Osteocyte (in vitro differentiated cells): ENCODE measurements at regions not wholly inside any gene's neighbourhood (a gene's known extent, or its start where the extent isn't known, plus 50 kb on each side); places are given as distances from the start of the nearest gene placed in this dataset.

ENCODE experiments used
- DNase-seq: peaks from one replicate; pipeline ENCODE4 v3.0.0; 2021; ENCODE audit warnings: mixed read lengths; ENCODE audit not compliant: unreplicated experiment; ENCODE audit errors: extremely low spot score
- H3K27ac Mint-ChIP-seq: one replicate; pipeline ENCODE4 v1.8.0; 2021; ENCODE audit warnings: mild to moderate bottlenecking, mixed read lengths; ENCODE audit not compliant: unreplicated experiment
- H3K27me3 Mint-ChIP-seq: one replicate; pipeline ENCODE4 v1.8.0; 2021; ENCODE audit warnings: mixed read lengths; ENCODE audit not compliant: unreplicated experiment
- H3K36me3 Mint-ChIP-seq: one replicate; pipeline ENCODE4 v1.8.0; 2021; ENCODE audit warnings: mixed read lengths; ENCODE audit not compliant: unreplicated experiment
- H3K4me1 Mint-ChIP-seq: one replicate; pipeline ENCODE4 v1.8.0; 2021; ENCODE audit warnings: mixed read lengths; ENCODE audit not compliant: unreplicated experiment
- H3K4me3 Mint-ChIP-seq: one replicate; pipeline ENCODE4 v1.8.0; 2021; ENCODE audit warnings: mild to moderate bottlenecking, moderate library complexity, mixed read lengths; ENCODE audit not compliant: unreplicated experiment
- H3K9me3 Mint-ChIP-seq: one replicate; pipeline ENCODE4 v1.8.0; 2021; ENCODE audit warnings: mixed read lengths; ENCODE audit not compliant: unreplicated experiment
- TF ChIP-seq, protein P1 (sequence below): fragments of 200-600 bp; sonication (generic); IDR thresholded peaks from 2 replicates; pipeline ENCODE4 v1.5.0; 2021; ENCODE audit warnings: antibody characterized with exemption, mild to moderate bottlenecking, moderate library complexity

DNA sequence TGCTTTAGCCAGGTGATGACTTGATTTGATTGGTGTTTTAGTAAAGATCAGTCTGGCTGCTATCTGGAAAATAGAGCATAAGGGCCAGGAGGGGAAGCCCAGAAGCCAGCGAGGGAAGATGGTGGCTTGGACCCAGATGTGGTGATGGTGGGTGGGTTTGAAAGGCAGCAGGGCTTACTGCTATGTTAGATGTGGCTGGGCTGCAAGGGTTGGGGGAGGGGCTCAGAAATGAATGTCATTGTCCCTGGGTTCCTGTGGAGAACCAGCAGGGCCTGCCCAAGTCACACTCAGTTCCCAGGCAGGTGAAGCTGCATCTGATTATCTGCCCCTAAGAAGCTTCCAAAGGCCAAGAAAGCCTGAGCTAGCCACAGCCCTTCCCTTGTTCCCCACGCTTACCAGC lies 71.7 kb upstream of the BRD7 start:
- Mint-ChIP-seq H3K27ac (no peak overlapping the region), H3K36me3 (no peaks in the 10 kb centered on the region), H3K9me3 (peaks cover 16% of the 10 kb centered on the region), H3K4me3 (no peak overlapping the region), H3K4me1 (no peaks in the 10 kb centered on the region), H3K27me3 (peaks cover 18% of the 10 kb centered on the region)
- peak; percentile 65 for DNase-seq
- TF ChIP-seq, protein P1, sequence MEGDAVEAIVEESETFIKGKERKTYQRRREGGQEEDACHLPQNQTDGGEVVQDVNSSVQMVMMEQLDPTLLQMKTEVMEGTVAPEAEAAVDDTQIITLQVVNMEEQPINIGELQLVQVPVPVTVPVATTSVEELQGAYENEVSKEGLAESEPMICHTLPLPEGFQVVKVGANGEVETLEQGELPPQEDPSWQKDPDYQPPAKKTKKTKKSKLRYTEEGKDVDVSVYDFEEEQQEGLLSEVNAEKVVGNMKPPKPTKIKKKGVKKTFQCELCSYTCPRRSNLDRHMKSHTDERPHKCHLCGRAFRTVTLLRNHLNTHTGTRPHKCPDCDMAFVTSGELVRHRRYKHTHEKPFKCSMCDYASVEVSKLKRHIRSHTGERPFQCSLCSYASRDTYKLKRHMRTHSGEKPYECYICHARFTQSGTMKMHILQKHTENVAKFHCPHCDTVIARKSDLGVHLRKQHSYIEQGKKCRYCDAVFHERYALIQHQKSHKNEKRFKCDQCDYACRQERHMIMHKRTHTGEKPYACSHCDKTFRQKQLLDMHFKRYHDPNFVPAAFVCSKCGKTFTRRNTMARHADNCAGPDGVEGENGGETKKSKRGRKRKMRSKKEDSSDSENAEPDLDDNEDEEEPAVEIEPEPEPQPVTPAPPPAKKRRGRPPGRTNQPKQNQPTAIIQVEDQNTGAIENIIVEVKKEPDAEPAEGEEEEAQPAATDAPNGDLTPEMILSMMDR = no peak

GRCh38 chr16:50437769-50438437 lies 69.1 kb upstream of the BRD7 start:
- Mint-ChIP-seq H3K36me3 (no peaks in the 10 kb centered on the region), H3K9me3 (peaks cover 16% of the 10 kb centered on the region), H3K4me1 (no peaks in the 10 kb centered on the region), H3K4me3 (no peak overlapping the region), H3K27ac (no peak overlapping the region), H3K27me3 (peaks cover 6% of the 10 kb centered on the region)
- TF ChIP-seq, protein P1 = no peak
- peak; percentile 73 for DNase-seq

- Mint-ChIP-seq H3K9me3 (peaks cover 16% of the 10 kb centered on the region), H3K4me3 (no peak overlapping the region), H3K36me3 (no peaks in the 10 kb centered on the region), H3K27ac (no peak overlapping the region), H3K27me3 (peaks cover 6% of the 10 kb centered on the region), H3K4me1 (no peaks in the 10 kb centered on the region)
- peak; percentile 48 for DNase-seq
- TF ChIP-seq, protein P1 = no peak
These were observed 67.5 kb upstream of the BRD7 start for GRCh38 chr16:50436271-50436670.

DNA sequence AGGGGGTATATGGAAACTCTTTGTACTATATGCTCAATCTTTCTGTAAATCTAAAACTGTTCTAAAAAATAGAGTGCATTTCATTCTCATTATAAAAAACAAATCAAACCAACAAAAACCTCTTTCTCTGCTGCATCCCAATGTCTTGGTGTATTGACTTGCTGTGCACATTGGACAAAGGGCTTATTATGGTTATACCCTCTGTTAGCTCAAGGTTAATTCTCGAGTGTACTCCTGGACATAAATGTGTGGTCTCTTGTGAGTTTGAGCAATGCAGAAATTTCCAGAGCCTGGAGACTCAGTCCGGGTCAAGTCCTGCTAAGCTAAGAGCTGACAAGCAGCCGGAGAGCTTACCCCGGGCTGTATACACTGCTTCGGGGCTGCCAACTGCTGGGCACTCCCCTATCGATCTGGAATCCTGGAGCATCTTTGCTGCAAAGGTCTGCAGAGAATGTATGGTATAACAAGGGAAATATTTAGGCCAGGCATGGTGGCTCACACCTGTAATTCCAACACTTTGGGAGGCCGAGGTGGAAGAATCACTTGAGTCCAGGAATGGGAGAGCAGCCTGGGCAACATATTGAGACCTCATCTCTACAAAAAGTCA lies 66.2 kb upstream of the BRD7 start:
- H3K4me1 Mint-ChIP-seq = no peaks in the 10 kb centered on the region
- H3K4me3 Mint-ChIP-seq = no peak overlapping the region
- H3K9me3 Mint-ChIP-seq = peaks cover 11% of the 10 kb centered on the region
- TF ChIP-seq, protein P1 = no peak
- H3K27ac Mint-ChIP-seq = no peak overlapping the region
- H3K36me3 Mint-ChIP-seq = no peaks in the 10 kb centered on the region
- peaks cover 6% of the 10 kb centered on the region for H3K27me3 Mint-ChIP-seq
- DNase-seq = peak; percentile 63

DNA sequence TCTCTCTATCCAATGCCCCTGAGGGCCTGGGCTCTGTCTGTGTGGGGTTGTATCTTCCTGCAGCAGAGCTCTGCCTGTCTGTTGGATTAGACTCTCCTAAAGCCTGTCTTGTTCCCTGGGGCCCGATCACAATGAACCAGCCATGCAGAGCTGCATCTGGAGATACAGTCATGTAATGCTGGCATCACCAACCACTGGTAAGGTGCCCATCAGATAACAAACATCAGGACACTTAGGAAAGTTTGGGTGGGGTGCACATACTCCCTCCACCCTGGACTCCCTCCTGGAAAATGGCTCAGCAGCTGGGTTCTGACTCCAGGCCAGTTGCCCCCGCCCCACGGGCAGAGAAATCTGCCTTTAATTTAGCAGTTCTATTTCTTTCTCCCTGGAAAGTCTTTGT lies 61.3 kb upstream of the BRD7 start:
- no peaks in the 10 kb centered on the region for H3K36me3 Mint-ChIP-seq
- H3K4me1 Mint-ChIP-seq = no peaks in the 10 kb centered on the region
- no peak overlapping the region for H3K27ac Mint-ChIP-seq
- H3K4me3 Mint-ChIP-seq = no peak overlapping the region
- H3K9me3 Mint-ChIP-seq = no peaks in the 10 kb centered on the region
- DNase-seq = no peak
- H3K27me3 Mint-ChIP-seq = peaks cover 8% of the 10 kb centered on the region
- TF ChIP-seq, protein P1 = no peak
